Kidney (tissue), 13 donors: ENCODE measurements at regions not wholly inside any gene's neighbourhood (a gene's known extent, or its start where the extent isn't known, plus 50 kb on each side); places are given as distances from the start of the nearest gene placed in this dataset.

Source experiments
- DNase-seq, 5 donors: peaks; one replicate each; pipeline ENCODE4 v3.0.0-alpha.2; 2013 to 2020
- FAIRE-seq: peaks from 2 replicates; lab custom pipeline; 2012; peaks lifted over from hg19 to GRCh38; lab: Jason Lieb, UNC
- H3K27ac ChIP-seq, 2 donors: one replicate each; pipeline ENCODE4 v1.7.0; 2013; ENCODE audit warnings: low read depth in 2 of 2, low read length in 2 of 2, inconsistent platforms in 1 of 2
- H3K27me3 ChIP-seq: one replicate; pipeline ENCODE4 v1.7.1; 2013; ENCODE audit warnings: low read length, inconsistent platforms; ENCODE audit not compliant: control insufficient read depth, insufficient read depth
- H3K36me3 ChIP-seq, 3 donors: one replicate each; pipeline versions ENCODE4 v1.7.0 to v1.7.1; 2013; ENCODE audit warnings: low read length in 3 of 3, control low read depth in 1 of 3, inconsistent platforms in 1 of 3; ENCODE audit not compliant: insufficient read depth in 3 of 3, control insufficient read depth in 2 of 3
- H3K4me1 ChIP-seq, 3 donors: one replicate each; pipeline versions ENCODE4 v1.7.0 to v1.7.1; 2013; ENCODE audit warnings: low read length in 3 of 3, inconsistent platforms in 1 of 3, low read depth in 1 of 3; ENCODE audit not compliant: control insufficient read depth in 2 of 3, insufficient read depth in 2 of 3
- H3K4me3 ChIP-seq, 3 donors: one replicate each; pipeline versions ENCODE4 v1.7.0 to v1.8.1; 2013; ENCODE audit warnings: low read length in 3 of 3, control low read depth in 1 of 3, inconsistent platforms in 1 of 3
- H3K9ac ChIP-seq, 3 donors: one replicate each; pipeline versions ENCODE4 v1.7.0 to v1.7.1; 2013; ENCODE audit warnings: low read length in 3 of 3, control low read depth in 1 of 3, inconsistent platforms in 1 of 3
- H3K9me3 ChIP-seq, 3 donors: one replicate each; pipeline versions ENCODE4 v1.7.0 to v1.7.1; 2013; ENCODE audit warnings: low read length in 3 of 3, control low read depth in 1 of 3, inconsistent platforms in 1 of 3; ENCODE audit not compliant: control insufficient read depth in 2 of 3, insufficient read depth in 1 of 3
- CTCF ChIP-seq: IDR thresholded peaks from 3 replicates; pipeline ENCODE4 v1.5.1; 2012; ENCODE audit warnings: mild to moderate bottlenecking, moderate library complexity, borderline replicate concordance; ENCODE audit not compliant: insufficient read depth; ENCODE audit errors: extremely low read depth
- intact Hi-C: fragments of 100-400 bp; cut with DNase I; formaldehyde crosslinking; loops from one replicate; pipeline ENCODE4 v1.11.1; 2022
- donor health status: control.
- donor health status: control.
- donor health status: control.
- donor health status: control.
- donor health status: control.
- donor health status: DM: yes; HTN: yes; CAD: no.
- donor health status: Normal renal cell carcinoma (clear cell type).

DNA sequence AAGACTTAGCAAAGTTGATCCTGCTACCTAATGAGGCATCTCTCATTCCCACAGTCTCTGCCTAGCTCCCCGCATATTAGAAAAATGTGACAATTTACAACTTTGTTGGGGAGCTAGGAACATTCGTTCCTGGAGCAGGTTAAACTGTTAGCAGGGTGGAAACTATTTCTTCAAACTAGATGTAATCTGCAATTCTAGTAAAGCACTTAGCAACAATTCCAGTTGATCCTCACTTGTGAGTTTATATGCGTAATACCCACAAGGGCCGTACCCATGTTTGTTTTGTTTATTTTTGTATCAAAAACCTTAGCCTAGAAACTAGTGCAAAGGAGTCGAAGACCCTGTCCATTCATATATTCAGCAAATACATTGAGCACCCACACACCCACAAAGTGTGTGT is 175.8 kb upstream of the DMAC1 start:
- intact Hi-C loops, result no loop called here
- no peaks in the 10 kb centered on the region for H3K9me3 ChIP-seq
- no peak for FAIRE-seq
- no peak overlapping the region for H3K4me3 ChIP-seq
- no peak overlapping the region for H3K27ac ChIP-seq
- H3K4me1 ChIP-seq, result no peaks in the 10 kb centered on the region
- no peaks in the 10 kb centered on the region for H3K27me3 ChIP-seq
- DNase-seq, result no peak
- H3K9ac ChIP-seq, result no peak overlapping the region
- no peak for TF ChIP-seq CTCF
- no peaks in the 10 kb centered on the region for H3K36me3 ChIP-seq

- H3K9ac ChIP-seq, result no peak overlapping the region
- no peak for FAIRE-seq
- DNase-seq, result no peak
- H3K4me3 ChIP-seq, result no peak overlapping the region
- no peaks in the 10 kb centered on the region for H3K9me3 ChIP-seq
- H3K4me1 ChIP-seq, result no peaks in the 10 kb centered on the region
- no peak for TF ChIP-seq CTCF
- no peaks in the 10 kb centered on the region for H3K36me3 ChIP-seq
- intact Hi-C loops, result no loop called here
- no peaks in the 10 kb centered on the region for H3K27me3 ChIP-seq
- H3K27ac ChIP-seq, result no peak overlapping the region
These were observed 174.9 kb upstream of the DMAC1 start for GRCh38 chr9:7974335-7974960.

- FAIRE-seq (no peak), DNase-seq (no peak)
- Histone ChIP-seq H3K27ac (no peak overlapping the region), H3K9me3 (no peaks in the 10 kb centered on the region), H3K4me1 (no peaks in the 10 kb centered on the region), H3K9ac (no peak overlapping the region), H3K27me3 (no peaks in the 10 kb centered on the region), H3K4me3 (no peak overlapping the region), H3K36me3 (no peaks in the 10 kb centered on the region)
- no peak for TF ChIP-seq CTCF
- intact Hi-C loops, result no loop called here
These were observed 173.5 kb upstream of the DMAC1 start for GRCh38 chr9:7973123-7973522.
